ENCODE measurements at regions not wholly inside any gene's neighbourhood (a gene's known extent, or its start where the extent isn't known, plus 50 kb on each side); places are given as distances from the start of the nearest gene placed in this dataset.

- no peak for TF ChIP-seq CTCF (IDR thresholded peaks at IDR 0.05; ENCODE audit: low read depth, low read length, missing control alignments)
- DNase-seq (ENCODE audit: extremely low read depth, low read depth) = no peak
Observed at GRCh38 chr1:147463022-147463421, 78.3 kb upstream of the BCL9 start.

GRCh38 chr1:147466543-147466942, 74.8 kb upstream of the BCL9 start:
- no peak for TF ChIP-seq CTCF (IDR thresholded peaks at IDR 0.05; ENCODE audit: low read depth, low read length, missing control alignments)
- H3K4me3 ChIP-seq (replicated peaks; ENCODE audit: low read depth, low read length) = no peak overlapping the region
- no peak for DNase-seq (ENCODE audit: extremely low read depth, low read depth)

More at GRCh38 chr1:147463022-147463421, 78.3 kb upstream of the BCL9 start:
- H3K4me3 ChIP-seq (replicated peaks; ENCODE audit: low read depth, low read length) = no peak overlapping the region

- DNase-seq (ENCODE audit: extremely low read depth, low read depth) = no peak
- H3K4me3 ChIP-seq (replicated peaks; ENCODE audit: low read depth, low read length) = no peak overlapping the region
- TF ChIP-seq CTCF (IDR thresholded peaks at IDR 0.05; ENCODE audit: low read depth, low read length, missing control alignments) = no peak
Observed at GRCh38 chr1:147470079-147470478, 71.2 kb upstream of the BCL9 start.

GRCh38 chr1:147472489-147472888, 68.8 kb upstream of the BCL9 start:
- no peak overlapping the region for H3K4me3 ChIP-seq (replicated peaks; ENCODE audit: low read depth, low read length)
- DNase-seq (ENCODE audit: extremely low read depth, low read depth) = no peak
- no peak for TF ChIP-seq CTCF (IDR thresholded peaks at IDR 0.05; ENCODE audit: low read depth, low read length, missing control alignments)

GRCh38 chr1:147472966-147473732, 68.2 kb upstream of the BCL9 start:
- TF ChIP-seq CTCF (IDR thresholded peaks at IDR 0.05; ENCODE audit: low read depth, low read length, missing control alignments) = no peak
- DNase-seq (ENCODE audit: extremely low read depth, low read depth) = no peak
- H3K4me3 ChIP-seq (replicated peaks; ENCODE audit: low read depth, low read length) = no peak overlapping the region

- H3K4me3 ChIP-seq (replicated peaks; ENCODE audit: low read depth, low read length) = no peak overlapping the region
- no peak for TF ChIP-seq CTCF (IDR thresholded peaks at IDR 0.05; ENCODE audit: low read depth, low read length, missing control alignments)
- no peak for DNase-seq (ENCODE audit: extremely low read depth, low read depth)
Observed at GRCh38 chr1:147473733-147474049, 67.6 kb upstream of the BCL9 start.

- no peak overlapping the region for H3K4me3 ChIP-seq (replicated peaks; ENCODE audit: low read depth, low read length)
- no peak for DNase-seq (ENCODE audit: extremely low read depth, low read depth)
- TF ChIP-seq CTCF (IDR thresholded peaks at IDR 0.05; ENCODE audit: low read depth, low read length, missing control alignments) = no peak
Observed at GRCh38 chr1:147475488-147475887, 65.8 kb upstream of the BCL9 start.
